ENCODE measurements at regions not wholly inside any gene's neighbourhood (a gene's known extent, or its start where the extent isn't known, plus 50 kb on each side); places are given as distances from the start of the nearest gene placed in this dataset.

DNA sequence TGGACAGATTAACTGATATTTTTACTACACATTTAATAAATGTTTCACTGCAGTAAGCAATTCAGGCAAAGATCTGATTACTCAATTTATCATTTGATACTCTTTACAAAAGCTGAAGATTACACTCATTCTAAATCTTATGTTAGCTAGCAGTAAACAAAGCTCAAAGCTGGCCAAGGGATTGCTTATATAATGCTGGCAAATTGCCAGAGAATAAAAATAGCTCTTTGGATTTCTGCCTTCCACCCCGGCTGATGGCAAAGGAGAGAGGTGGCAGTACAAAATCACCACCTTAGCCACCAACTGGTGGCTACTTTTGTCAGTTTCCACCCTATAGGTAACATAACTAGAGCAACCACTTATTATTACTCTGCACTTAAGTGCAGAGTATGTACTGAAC lies 320.5 kb downstream of the FSIP2 start:
- H3K27me3 ChIP-seq, result no peaks in the 10 kb centered on the region
- no peaks in the 10 kb centered on the region for H3K9me3 ChIP-seq
- no peak for DNase-seq
- H3K27ac ChIP-seq, result no peak overlapping the region
- no peaks in the 10 kb centered on the region for H3K36me3 ChIP-seq
- no peak overlapping the region for H3K9ac ChIP-seq (ENCODE audit: low read depth in 2 of 2, low read length in 2 of 2)
- TF ChIP-seq CTCF (IDR thresholded peaks at IDR 0.05), result no peak
- H3K4me3 ChIP-seq, result no peak overlapping the region
- no peaks in the 10 kb centered on the region for H3K4me1 ChIP-seq
- intact Hi-C loops (cut with DNase I), result no loop called here

GRCh38 chr2:186060744-186061440 lies 322.3 kb downstream of the FSIP2 start:
- Histone ChIP-seq H3K27ac (no peak overlapping the region), H3K9me3 (no peaks in the 10 kb centered on the region), H3K36me3 (no peaks in the 10 kb centered on the region), H3K4me1 (no peaks in the 10 kb centered on the region), H3K9ac (ENCODE audit: low read depth in 2 of 2, low read length in 2 of 2) (no peak overlapping the region), H3K4me3 (no peak overlapping the region), H3K27me3 (no peaks in the 10 kb centered on the region)
- DNase-seq, result no peak
- intact Hi-C loops (cut with DNase I), result no loop called here
- TF ChIP-seq CTCF (IDR thresholded peaks at IDR 0.05), result no peak

- TF ChIP-seq CTCF (IDR thresholded peaks at IDR 0.05), result no peak
- intact Hi-C loops (cut with DNase I), result no loop called here
- H3K27ac ChIP-seq, result no peak overlapping the region
- H3K4me3 ChIP-seq, result no peak overlapping the region
- no peak overlapping the region for H3K9ac ChIP-seq (ENCODE audit: low read depth in 2 of 2, low read length in 2 of 2)
- H3K9me3 ChIP-seq, result no peaks in the 10 kb centered on the region
- no peaks in the 10 kb centered on the region for H3K36me3 ChIP-seq
- no peaks in the 10 kb centered on the region for H3K27me3 ChIP-seq
- no peaks in the 10 kb centered on the region for H3K4me1 ChIP-seq
- DNase-seq, result no peak
Measured at GRCh38 chr2:186064507-186064906, 325.9 kb downstream of the FSIP2 start.

GRCh38 chr2:186065491-186065890 lies 326.9 kb downstream of the FSIP2 start:
- Histone ChIP-seq H3K9me3 (no peaks in the 10 kb centered on the region), H3K9ac (ENCODE audit: low read depth in 2 of 2, low read length in 2 of 2) (no peak overlapping the region), H3K36me3 (no peaks in the 10 kb centered on the region), H3K27me3 (no peaks in the 10 kb centered on the region), H3K4me1 (no peaks in the 10 kb centered on the region), H3K4me3 (no peak overlapping the region), H3K27ac (no peak overlapping the region)
- intact Hi-C loops (cut with DNase I), result no loop called here
- no peak for TF ChIP-seq CTCF (IDR thresholded peaks at IDR 0.05)
- no peak for DNase-seq

DNA sequence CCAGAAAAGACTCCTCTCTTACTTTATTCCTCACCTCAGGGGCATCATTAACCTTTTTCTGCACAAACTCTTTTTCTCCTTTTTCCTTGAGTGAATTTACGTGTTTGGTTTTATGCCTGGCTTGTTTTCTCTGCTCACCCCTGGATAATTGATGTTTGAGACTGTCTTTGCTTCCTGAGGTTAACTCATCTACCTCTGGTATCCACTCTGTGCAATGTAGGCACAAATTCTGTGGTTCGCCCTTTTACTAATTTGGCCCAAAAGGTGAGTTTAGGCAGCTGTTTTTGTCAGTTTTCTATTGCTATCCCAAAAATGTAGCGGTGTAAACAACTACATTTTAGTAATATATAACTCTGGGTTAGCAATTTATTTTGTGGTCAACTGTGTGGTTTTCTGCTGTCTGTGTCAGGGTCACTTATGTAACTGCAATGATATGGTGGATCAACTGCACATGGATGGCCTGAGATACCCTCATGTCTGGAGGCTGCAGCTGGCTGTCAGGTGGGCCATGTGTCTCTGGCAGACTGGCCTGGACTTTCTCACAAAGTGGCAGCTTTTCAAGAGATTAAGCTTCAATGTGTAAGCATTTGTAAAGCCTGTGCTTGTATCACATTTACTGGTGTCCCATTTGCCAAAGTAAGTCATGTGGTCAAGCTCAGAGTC lies 329.7 kb downstream of the FSIP2 start:
- no peak overlapping the region for H3K27ac ChIP-seq
- no peak for DNase-seq
- H3K4me3 ChIP-seq, result no peak overlapping the region
- no peaks in the 10 kb centered on the region for H3K36me3 ChIP-seq
- H3K9ac ChIP-seq (ENCODE audit: low read depth in 2 of 2, low read length in 2 of 2), result no peak overlapping the region
- no peaks in the 10 kb centered on the region for H3K9me3 ChIP-seq
- TF ChIP-seq CTCF (IDR thresholded peaks at IDR 0.05), result no peak
- intact Hi-C loops (cut with DNase I), result no loop called here
- no peaks in the 10 kb centered on the region for H3K27me3 ChIP-seq
- H3K4me1 ChIP-seq, result no peaks in the 10 kb centered on the region
